Kidney glomerular epithelial cell (primary cell): ENCODE measurements at regions not wholly inside any gene's neighbourhood (a gene's known extent, or its start where the extent isn't known, plus 50 kb on each side); places are given as distances from the start of the nearest gene placed in this dataset.

ENCODE experiments used
- DNase-seq: peaks from one replicate; lab custom pipeline; 2025; lab: John Stamatoyannopoulos, UW

GRCh38 chr20:53837126-53837826 lies 233.1 kb downstream of the BCAS1 start:
- DNase-seq = no peak

GRCh38 chr20:53834749-53835148 lies 235.6 kb downstream of the BCAS1 start:
- DNase-seq = no peak

- no peak for DNase-seq
These were observed 236.3 kb downstream of the BCAS1 start for GRCh38 chr20:53834062-53834442.

GRCh38 chr20:53833333-53834061 lies 236.9 kb downstream of the BCAS1 start:
- no peak for DNase-seq

GRCh38 chr20:53832499-53832898 lies 237.9 kb downstream of the BCAS1 start:
- no peak for DNase-seq

GRCh38 chr20:53831812-53832211 lies 238.2 kb upstream of the ZNF217 start:
- no peak for DNase-seq

GRCh38 chr20:53831228-53831627 lies 237.6 kb upstream of the ZNF217 start:
- DNase-seq = no peak

- DNase-seq = peak; percentile 35
These were observed 236.3 kb upstream of the ZNF217 start for GRCh38 chr20:53829724-53830521.

GRCh38 chr20:53829255-53829723 lies 235.7 kb upstream of the ZNF217 start:
- peak; percentile 85 for DNase-seq

GRCh38 chr20:53828682-53829254 lies 235.1 kb upstream of the ZNF217 start:
- DNase-seq = peak; percentile 72

- DNase-seq = peak; percentile 81
These were observed 234.5 kb upstream of the ZNF217 start for GRCh38 chr20:53828088-53828681.

GRCh38 chr20:53827292-53828087 lies 233.9 kb upstream of the ZNF217 start:
- no peak for DNase-seq

GRCh38 chr20:53826597-53827291 lies 233.1 kb upstream of the ZNF217 start:
- DNase-seq = peak; percentile 88

- no peak for DNase-seq
These were observed 232.5 kb upstream of the ZNF217 start for GRCh38 chr20:53826090-53826489.

- no peak for DNase-seq
These were observed 231.6 kb upstream of the ZNF217 start for GRCh38 chr20:53825282-53825681.

GRCh38 chr20:53824779-53825178 lies 231.1 kb upstream of the ZNF217 start:
- DNase-seq = no peak

- no peak for DNase-seq
These were observed 229.6 kb upstream of the ZNF217 start for GRCh38 chr20:53823121-53823764.

GRCh38 chr20:53822534-53822933 lies 228.9 kb upstream of the ZNF217 start:
- DNase-seq = no peak

- DNase-seq = no peak
These were observed 226.4 kb upstream of the ZNF217 start for GRCh38 chr20:53819973-53820451.
